Panc1 (cell line): ENCODE measurements at regions not wholly inside any gene's neighbourhood (a gene's known extent, or its start where the extent isn't known, plus 50 kb on each side); places are given as distances from the start of the nearest gene placed in this dataset.

ENCODE experiments used
- POLR2AphosphoS5 ChIP-seq: IDR thresholded peaks from 2 replicates; pipeline ENCODE4 v1.6.1; 2012; ENCODE audit warnings: mild to moderate bottlenecking, low read depth, low read length, moderate library complexity
- SIN3A ChIP-seq: IDR thresholded peaks from 2 replicates; pipeline ENCODE4 v1.6.1; 2012; ENCODE audit warnings: low read depth, mild to moderate bottlenecking, low read length, moderate library complexity, borderline replicate concordance; ENCODE audit not compliant: insufficient read depth
- TCF7L2 ChIP-seq: IDR thresholded peaks from 2 replicates; pipeline ENCODE4 v1.6.1; 2011; ENCODE audit warnings: mild to moderate bottlenecking, low read depth, low read length, inconsistent platforms
- TF ChIP-seq, protein P1 (sequence below): fragments of 450-650 bp; IDR thresholded peaks from 2 replicates; pipeline ENCODE4 v1.5.1; 2017; ENCODE audit warnings: mild to moderate bottlenecking

DNA sequence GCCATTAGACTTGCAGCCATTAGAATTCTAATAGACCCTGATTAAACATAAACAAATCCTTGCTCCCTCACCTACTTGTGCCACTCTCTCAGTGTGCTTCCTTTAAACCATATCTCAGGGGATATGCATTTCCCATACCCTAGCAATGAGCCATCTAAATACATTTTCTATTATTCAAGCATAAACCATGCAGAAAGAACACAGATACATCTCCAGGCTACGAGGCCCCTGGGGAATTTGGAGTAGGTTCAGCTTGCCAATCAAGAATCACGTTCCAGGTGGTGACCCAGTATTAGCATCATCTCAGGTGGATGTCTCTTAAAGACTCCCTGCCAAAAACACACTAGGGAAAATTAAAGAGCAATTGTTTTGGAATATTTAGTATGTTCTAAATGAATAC is 93.0 kb upstream of the CCL21 start:
- TF ChIP-seq, protein P1, sequence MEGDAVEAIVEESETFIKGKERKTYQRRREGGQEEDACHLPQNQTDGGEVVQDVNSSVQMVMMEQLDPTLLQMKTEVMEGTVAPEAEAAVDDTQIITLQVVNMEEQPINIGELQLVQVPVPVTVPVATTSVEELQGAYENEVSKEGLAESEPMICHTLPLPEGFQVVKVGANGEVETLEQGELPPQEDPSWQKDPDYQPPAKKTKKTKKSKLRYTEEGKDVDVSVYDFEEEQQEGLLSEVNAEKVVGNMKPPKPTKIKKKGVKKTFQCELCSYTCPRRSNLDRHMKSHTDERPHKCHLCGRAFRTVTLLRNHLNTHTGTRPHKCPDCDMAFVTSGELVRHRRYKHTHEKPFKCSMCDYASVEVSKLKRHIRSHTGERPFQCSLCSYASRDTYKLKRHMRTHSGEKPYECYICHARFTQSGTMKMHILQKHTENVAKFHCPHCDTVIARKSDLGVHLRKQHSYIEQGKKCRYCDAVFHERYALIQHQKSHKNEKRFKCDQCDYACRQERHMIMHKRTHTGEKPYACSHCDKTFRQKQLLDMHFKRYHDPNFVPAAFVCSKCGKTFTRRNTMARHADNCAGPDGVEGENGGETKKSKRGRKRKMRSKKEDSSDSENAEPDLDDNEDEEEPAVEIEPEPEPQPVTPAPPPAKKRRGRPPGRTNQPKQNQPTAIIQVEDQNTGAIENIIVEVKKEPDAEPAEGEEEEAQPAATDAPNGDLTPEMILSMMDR = no peak
- TF ChIP-seq TCF7L2 = no peak
- no peak for TF ChIP-seq SIN3A
- no peak for TF ChIP-seq POLR2AphosphoS5
